H1 (cell line): ENCODE measurements at regions not wholly inside any gene's neighbourhood (a gene's known extent, or its start where the extent isn't known, plus 50 kb on each side); places are given as distances from the start of the nearest gene placed in this dataset.

Experiments
- CTCF ChIA-PET: fragments of 300-600 bp; sonication (Branson Sonifier 250); formaldehyde crosslinking; loops from one replicate; lab custom pipeline; 2021; ENCODE audit not compliant: partially characterized antibody; lab: Charles Lee
- POLR2A ChIA-PET: fragments of 300-600 bp; sonication (Branson Sonifier 250); formaldehyde crosslinking; loops from one replicate; lab custom pipeline; 2021; ENCODE audit warnings: inconsistent platforms; ENCODE audit not compliant: partially characterized antibody; lab: Charles Lee
- DNase-seq, 2 experiments: peaks; one replicate each; pipeline versions ENCODE4 v3.0.0 to v3.0.0-alpha.2; 2010 to 2022; ENCODE audit warnings: low spot score in 2 of 2, low read depth in 1 of 2, mixed read lengths in 1 of 2
- FAIRE-seq: peaks from 2 replicates; lab custom pipeline; 2011; peaks lifted over from hg19 to GRCh38; lab: Jason Lieb, UNC
- H2AFZ ChIP-seq: 2 replicates; pipeline ENCODE4 v1.8.1; 2012; ENCODE audit warnings: low read length, inconsistent platforms
- H2AK5ac ChIP-seq: 2 replicates; pipeline ENCODE4 v1.6.1; 2013; ENCODE audit warnings: low read depth, low read length
- H2BK120ac ChIP-seq: replicated peaks from 2 replicates; pipeline ENCODE3; 2013; ENCODE audit warnings: low read depth, low read length, inconsistent platforms
- H2BK12ac ChIP-seq: 2 replicates; pipeline ENCODE4 v1.6.1; 2013; ENCODE audit warnings: low read depth, low read length
- H2BK15ac ChIP-seq: 2 replicates; pipeline ENCODE4 v1.6.1; 2013; ENCODE audit warnings: low read length
- H2BK20ac ChIP-seq: 2 replicates; pipeline ENCODE4 v1.6.1; 2013; ENCODE audit warnings: low read length
- H2BK5ac ChIP-seq: 2 replicates; pipeline ENCODE4 v1.6.1; 2013; ENCODE audit warnings: low read depth, low read length
- H3K14ac ChIP-seq: 2 replicates; pipeline ENCODE4 v1.6.1; 2013; ENCODE audit warnings: inconsistent platforms; ENCODE audit not compliant: insufficient read length
- H3K18ac ChIP-seq: 2 replicates; pipeline ENCODE4 v1.6.1; 2013; ENCODE audit warnings: low read length; ENCODE audit errors: extremely low read depth
- H3K23ac ChIP-seq: 2 replicates; pipeline ENCODE4 v1.6.1; 2013; ENCODE audit warnings: inconsistent platforms; ENCODE audit not compliant: insufficient read length
- H3K23me2 ChIP-seq: 2 replicates; pipeline ENCODE4 v1.6.1; 2013; ENCODE audit warnings: low read depth, low read length
- H3K27ac ChIP-seq: 2 replicates; pipeline ENCODE4 v1.6.1; 2011; ENCODE audit warnings: low read depth, low read length, inconsistent platforms
- H3K27me3 ChIP-seq, 4 experiments: replicated peaks in 1 of 4; 1 replicate in 1 of 4; 2 replicates in 3 of 4; pipeline versions ENCODE4 v1.6.1 to v1.8.1; 2011 to 2013; ENCODE audit warnings: low read length in 3 of 4, mild to moderate bottlenecking in 3 of 4, inconsistent platforms in 2 of 4, mixed read lengths in 2 of 4, moderate library complexity in 1 of 4; ENCODE audit not compliant: control insufficient read depth in 3 of 4, insufficient read depth in 3 of 4; ENCODE audit errors: extremely low read depth in 1 of 4
- H3K36me3 ChIP-seq, 4 experiments: 2 replicates each; pipeline versions ENCODE4 v1.6.1 to v1.8.1; 2011 to 2013; ENCODE audit warnings: mild to moderate bottlenecking in 4 of 4, low read length in 3 of 4, moderate library complexity in 2 of 4, control low read depth in 1 of 4, inconsistent platforms in 1 of 4; ENCODE audit not compliant: insufficient read depth in 4 of 4, control insufficient read depth in 2 of 4
- H3K4ac ChIP-seq: replicated peaks from 2 replicates; pipeline ENCODE3; 2013; ENCODE audit warnings: low read length, low read depth, mixed read lengths, inconsistent platforms; ENCODE audit not compliant: insufficient read length
- H3K4me1 ChIP-seq, 4 experiments: replicated peaks in 1 of 4; 1 replicate in 1 of 4; 2 replicates in 3 of 4; pipeline versions ENCODE4 v1.6.1 to v1.8.1; 2011 to 2013; ENCODE audit warnings: low read length in 3 of 4, inconsistent platforms in 2 of 4, mixed read lengths in 1 of 4; ENCODE audit not compliant: insufficient read depth in 4 of 4, control insufficient read depth in 3 of 4
- H3K4me2 ChIP-seq, 2 experiments: 2 replicates each; pipeline versions ENCODE4 v1.6.1 to v1.8.1; 2011 to 2013; ENCODE audit warnings: low read depth in 2 of 2, low read length in 2 of 2, control low read depth in 1 of 2, inconsistent platforms in 1 of 2, mild to moderate bottlenecking in 1 of 2; ENCODE audit not compliant: insufficient read depth in 1 of 2
- H3K4me3 ChIP-seq, 4 experiments: fragments of 200-600, 300-600 bp in 1 of 4; sonication (generic), shearing (Covaris generic), sonication (Bioruptor Twin) in 1 of 4; 2 replicates each; pipeline versions ENCODE4 v1.5.1 to v1.8.1; 2011 to 2016; ENCODE audit warnings: low read length in 4 of 4, low read depth in 3 of 4, control low read depth in 2 of 4, inconsistent platforms in 2 of 4, mild to moderate bottlenecking in 2 of 4, mixed read lengths in 1 of 4, moderate library complexity in 1 of 4; ENCODE audit not compliant: insufficient read depth in 2 of 4; ENCODE audit errors: extremely low read depth in 1 of 4
- H3K56ac ChIP-seq: replicated peaks from 2 replicates; pipeline ENCODE3; 2013; ENCODE audit warnings: low read depth, mild to moderate bottlenecking, mixed read lengths, low read length, inconsistent platforms; ENCODE audit not compliant: insufficient read length
- H3K79me1 ChIP-seq: 2 replicates; pipeline ENCODE4 v1.6.1; 2013; ENCODE audit warnings: low read depth, low read length, control low read depth
- H3K79me2 ChIP-seq, 2 experiments: 2 replicates each; pipeline versions ENCODE4 v1.6.1 to v1.8.1; 2012 to 2013; ENCODE audit warnings: low read length in 2 of 2, mild to moderate bottlenecking in 2 of 2, inconsistent platforms in 1 of 2; ENCODE audit not compliant: insufficient read depth in 2 of 2, control insufficient read depth in 1 of 2
- H3K9ac ChIP-seq, 4 experiments: replicated peaks in 1 of 4; 1 replicate in 1 of 4; 2 replicates in 3 of 4; pipeline versions ENCODE4 v1.6.1 to v1.8.1; 2011 to 2013; ENCODE audit warnings: low read depth in 3 of 4, low read length in 3 of 4, control low read depth in 2 of 4, mild to moderate bottlenecking in 2 of 4, moderate library complexity in 2 of 4, inconsistent platforms in 1 of 4; ENCODE audit errors: extremely low read depth in 1 of 4
- H3K9me3 ChIP-seq, 2 experiments: 2 replicates each; pipeline versions ENCODE4 v1.6.1 to v1.8.1; 2012 to 2013; ENCODE audit warnings: mild to moderate bottlenecking in 2 of 2, moderate library complexity in 2 of 2, control low read depth in 1 of 2, inconsistent platforms in 1 of 2, low read depth in 1 of 2, low read length in 1 of 2, mixed read lengths in 1 of 2; ENCODE audit not compliant: insufficient read depth in 2 of 2
- H4K20me1 ChIP-seq, 2 experiments: replicated peaks in 1 of 2; 2 replicates each; pipeline versions ENCODE3 to v1.8.1; 2011 to 2013; ENCODE audit warnings: inconsistent platforms in 2 of 2, low read length in 2 of 2, mild to moderate bottlenecking in 1 of 2; ENCODE audit not compliant: insufficient read depth in 2 of 2, control insufficient read depth in 1 of 2
- H4K5ac ChIP-seq: 2 replicates; pipeline ENCODE4 v1.6.1; 2013; ENCODE audit warnings: low read length, low read depth, mixed read lengths, inconsistent platforms; ENCODE audit not compliant: insufficient read length
- H4K8ac ChIP-seq: 2 replicates; pipeline ENCODE4 v1.8.0; 2013; ENCODE audit warnings: mild to moderate bottlenecking, moderate library complexity, low read length, inconsistent platforms; ENCODE audit not compliant: insufficient read depth; ENCODE audit errors: extremely low read depth
- H4K91ac ChIP-seq: replicated peaks from 2 replicates; pipeline ENCODE3; 2013; ENCODE audit warnings: low read length, mixed read lengths, inconsistent platforms; ENCODE audit not compliant: insufficient read length
- PHF8 ChIP-seq: fragments of 200-600 bp; sonication (generic); conservative IDR thresholded peaks from 2 replicates; pipeline ENCODE4 v1.7.1; 2012; ENCODE audit warnings: low read depth, mild to moderate bottlenecking, inconsistent platforms, low read length, moderate library complexity
- RAD21 ChIP-seq, 2 experiments: IDR thresholded peaks in 1 of 2; conservative IDR thresholded peaks in 1 of 2; 2 replicates each; pipeline ENCODE4 v1.6.1; 2011; ENCODE audit warnings: low read depth in 2 of 2, low read length in 2 of 2, improper control_type of control experiment in 1 of 2, inconsistent platforms in 1 of 2, mild to moderate bottlenecking in 1 of 2, moderate library complexity in 1 of 2
- RBBP5 ChIP-seq: IDR thresholded peaks from 2 replicates; pipeline ENCODE4 v1.7.1; 2012; ENCODE audit warnings: low read depth, mild to moderate bottlenecking, inconsistent platforms, low read length, moderate library complexity, borderline replicate concordance
- SUZ12 ChIP-seq: fragments of 200-600 bp; sonication (generic); IDR thresholded peaks from 2 replicates; pipeline ENCODE4 v1.6.1; 2012; ENCODE audit warnings: mild to moderate bottlenecking, inconsistent platforms, low read length, moderate library complexity, mixed read lengths
- TBP ChIP-seq: IDR thresholded peaks from 2 replicates; pipeline ENCODE4 v1.6.1; 2011; ENCODE audit warnings: low read depth, low read length, improper control_type of control experiment
- TCF12 ChIP-seq: IDR thresholded peaks from 2 replicates; pipeline ENCODE4 v1.6.1; 2011; ENCODE audit warnings: low read depth, mild to moderate bottlenecking, low read length
- WGBS, 2 experiments: shearing (Covaris generic) in 1 of 2; methylation state at CpG; one replicate each; pipeline versions ENCODE4 v1.1.6 to v1.1.7; 2013 to 2015; ENCODE audit warnings: low lambda C conversion rate in 2 of 2, mixed read lengths in 2 of 2, inconsistent platforms in 1 of 2, low coverage in 1 of 2, missing lambda C conversion rate in 1 of 2; ENCODE audit not compliant: insufficient replicate concordance in 2 of 2, insufficient coverage in 1 of 2, insufficient read length in 1 of 2; ENCODE audit errors: extremely low coverage in 1 of 2, missing lambda C conversion rate in 1 of 2; 5-methylcytosine and 5-hydroxymethylcytosine counted together

GRCh38 chr2:156884216-156884615, 373.3 kb upstream of the GALNT5 start:
- Histone ChIP-seq H3K23ac (no peak overlapping the region), H2BK15ac (no peak overlapping the region), H4K91ac (no peak overlapping the region), H4K8ac (no peak overlapping the region), H3K79me1 (no peaks in the 10 kb centered on the region), H4K5ac (no peak overlapping the region), H3K4ac (no peak overlapping the region), H3K23me2 (no peaks in the 10 kb centered on the region), H3K4me1 (peaks cover 0 to 2% (median 1%) of the 10 kb centered on the region in 4 experiments; a peak in 2 of 7 replicates), H2BK5ac (no peak overlapping the region), H3K9ac (no peak overlapping the region), H3K14ac (no peak overlapping the region), H4K20me1 (no peaks in the 10 kb centered on the region), H3K27ac (no peak overlapping the region), H3K4me3 (no peak overlapping the region), H3K27me3 (no peaks in the 10 kb centered on the region), H2AK5ac (no peak overlapping the region), H3K56ac (no peak overlapping the region), H2BK20ac (no peak overlapping the region), H3K36me3 (no peaks in the 10 kb centered on the region), H2AFZ (no peak overlapping the region), H3K79me2 (no peaks in the 10 kb centered on the region), H3K18ac (no peak overlapping the region), H2BK120ac (no peak overlapping the region), H3K4me2 (0 out of 4 replicates have a peak overlapping the region, but pooled peaks of 1 of the 2 experiments have one; percentile 11), H2BK12ac (no peak overlapping the region), H3K9me3 (no peaks in the 10 kb centered on the region)
- DNase-seq = no peak
- WGBS, 2 experiments = 81 to 100% methylated on average over 1 to 3 of the region's 3 CpGs
- no peak for FAIRE-seq
- POLR2A ChIA-PET = no interaction called here
- CTCF ChIA-PET = no interaction called here
- TF ChIP-seq SUZ12 (no peak), RBBP5 (no peak), TBP (no peak), TCF12 (no peak), RAD21 (IDR thresholded peaks at IDR 0.05 in 1 of 2, conservative IDR thresholded peaks at IDR 0.05 in 1 of 2; ENCODE audit: low read depth in 2 of 2, low read length in 2 of 2) (no peak), PHF8 (no peak)
